ENCODE measurements at regions not wholly inside any gene's neighbourhood (a gene's known extent, or its start where the extent isn't known, plus 50 kb on each side); places are given as distances from the start of the nearest gene placed in this dataset.

GRCh38 chr1:79204779-79205479 lies 198.4 kb upstream of the ADGRL4 start:
- TF ChIP-seq CTCF (IDR thresholded peaks at IDR 0.05; ENCODE audit: low read length) (no peak), EZH2 (IDR thresholded peaks at IDR 0.05; ENCODE audit: borderline replicate concordance, low read length) (no peak)
